Upper lobe of right lung (tissue), 1 donor: ENCODE measurements at regions not wholly inside any gene's neighbourhood (a gene's known extent, or its start where the extent isn't known, plus 50 kb on each side); places are given as distances from the start of the nearest gene placed in this dataset.

Experiments used
- ATAC-seq: fragments of 200-7000 bp; cut with Tn5 transposase; one replicate; pipeline ENCODE4 v1.9.1; 2020; ENCODE audit warnings: mild to moderate bottlenecking, moderate library complexity
- DNase-seq: peaks from one replicate; pipeline ENCODE4 v3.0.0-alpha.2; 2020
- H3K27ac ChIP-seq: fragments of 200-600 bp; one replicate; pipeline ENCODE4 v1.8.0; 2022
- H3K27me3 ChIP-seq: fragments of 200-600 bp; one replicate; pipeline ENCODE4 v1.8.0; 2022; ENCODE audit warnings: mild to moderate bottlenecking
- H3K36me3 ChIP-seq: fragments of 200-600 bp; one replicate; pipeline ENCODE4 v1.8.0; 2022
- H3K4me1 ChIP-seq: fragments of 200-600 bp; one replicate; pipeline ENCODE4 v1.8.0; 2022
- H3K4me3 ChIP-seq: fragments of 200-600 bp; one replicate; pipeline ENCODE4 v1.8.0; 2022; ENCODE audit warnings: mild to moderate bottlenecking
- H3K9me3 ChIP-seq: fragments of 200-600 bp; one replicate; pipeline ENCODE4 v1.8.0; 2022
- intact Hi-C: fragments of 100-400 bp; cut with DNase I; formaldehyde crosslinking; loops from one replicate; pipeline ENCODE4 v1.11.0; 2022
- TF ChIP-seq, protein P1 (sequence below): fragments of 200-600 bp; IDR thresholded peaks from one replicate; pipeline ENCODE4 v1.8.0; 2022; ENCODE audit warnings: antibody characterized with exemption
- donor health status: DM: no; HTN: yes; CAD: no; lungs with severe emphysema.

DNA sequence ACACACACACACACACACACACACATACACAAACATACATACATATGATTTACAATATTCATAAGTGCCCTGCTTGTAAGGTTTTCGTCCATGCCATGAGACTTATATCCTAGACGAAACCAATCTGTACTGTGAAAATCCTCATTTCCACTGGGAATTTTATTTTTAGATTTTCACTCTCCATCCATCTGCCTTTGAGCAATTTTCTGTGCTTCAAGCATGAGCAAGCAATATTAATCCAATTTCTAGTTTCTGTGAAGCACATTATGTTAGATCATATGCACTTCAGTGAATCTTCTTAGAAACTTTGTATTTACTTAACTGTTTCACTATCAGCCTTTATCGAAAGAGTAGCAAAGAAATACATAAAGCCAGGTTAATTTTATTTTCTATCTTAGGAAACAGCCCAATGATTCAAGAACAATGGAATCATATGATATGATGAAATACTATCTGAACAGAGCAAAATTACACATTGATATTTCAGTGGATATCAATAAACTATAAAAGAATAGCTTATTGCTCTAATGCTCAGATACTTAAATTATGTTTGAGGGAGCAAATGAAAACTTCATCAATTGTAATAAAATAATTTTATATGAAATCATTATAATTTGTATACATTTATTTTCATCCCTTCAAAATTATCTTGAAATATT, 1100.7 kb upstream of the MIR17HG start:
- H3K4me3 ChIP-seq: no peak overlapping the region
- intact Hi-C loops: no loop called here
- H3K4me1 ChIP-seq: no peaks in the 10 kb centered on the region
- H3K36me3 ChIP-seq: no peaks in the 10 kb centered on the region
- no peak overlapping the region for H3K27ac ChIP-seq
- DNase-seq (no peak), ATAC-seq (no peak)
- TF ChIP-seq, protein P1, sequence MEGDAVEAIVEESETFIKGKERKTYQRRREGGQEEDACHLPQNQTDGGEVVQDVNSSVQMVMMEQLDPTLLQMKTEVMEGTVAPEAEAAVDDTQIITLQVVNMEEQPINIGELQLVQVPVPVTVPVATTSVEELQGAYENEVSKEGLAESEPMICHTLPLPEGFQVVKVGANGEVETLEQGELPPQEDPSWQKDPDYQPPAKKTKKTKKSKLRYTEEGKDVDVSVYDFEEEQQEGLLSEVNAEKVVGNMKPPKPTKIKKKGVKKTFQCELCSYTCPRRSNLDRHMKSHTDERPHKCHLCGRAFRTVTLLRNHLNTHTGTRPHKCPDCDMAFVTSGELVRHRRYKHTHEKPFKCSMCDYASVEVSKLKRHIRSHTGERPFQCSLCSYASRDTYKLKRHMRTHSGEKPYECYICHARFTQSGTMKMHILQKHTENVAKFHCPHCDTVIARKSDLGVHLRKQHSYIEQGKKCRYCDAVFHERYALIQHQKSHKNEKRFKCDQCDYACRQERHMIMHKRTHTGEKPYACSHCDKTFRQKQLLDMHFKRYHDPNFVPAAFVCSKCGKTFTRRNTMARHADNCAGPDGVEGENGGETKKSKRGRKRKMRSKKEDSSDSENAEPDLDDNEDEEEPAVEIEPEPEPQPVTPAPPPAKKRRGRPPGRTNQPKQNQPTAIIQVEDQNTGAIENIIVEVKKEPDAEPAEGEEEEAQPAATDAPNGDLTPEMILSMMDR: no peak
- no peaks in the 10 kb centered on the region for H3K9me3 ChIP-seq
- no peaks in the 10 kb centered on the region for H3K27me3 ChIP-seq

DNA sequence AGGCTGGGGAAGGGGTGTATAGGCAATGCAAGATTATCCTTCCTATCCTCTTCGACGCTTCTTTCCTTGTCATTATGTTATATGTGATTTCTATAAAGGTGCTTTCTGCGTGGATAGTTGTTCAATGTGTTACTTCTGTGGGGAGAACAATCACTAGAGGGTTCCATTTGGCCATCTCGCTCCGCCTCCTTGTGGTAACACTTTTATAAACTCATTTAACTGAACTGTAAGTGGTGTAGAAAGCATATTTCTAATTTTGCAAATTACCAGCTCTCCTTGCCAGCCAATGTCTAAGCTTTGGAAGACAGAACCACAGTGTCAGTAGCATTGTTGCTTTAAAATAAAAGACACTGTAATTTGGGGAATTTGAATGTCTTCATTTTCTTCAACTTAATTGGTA, 1093.7 kb upstream of the MIR17HG start:
- no peak overlapping the region for H3K4me3 ChIP-seq

DNA sequence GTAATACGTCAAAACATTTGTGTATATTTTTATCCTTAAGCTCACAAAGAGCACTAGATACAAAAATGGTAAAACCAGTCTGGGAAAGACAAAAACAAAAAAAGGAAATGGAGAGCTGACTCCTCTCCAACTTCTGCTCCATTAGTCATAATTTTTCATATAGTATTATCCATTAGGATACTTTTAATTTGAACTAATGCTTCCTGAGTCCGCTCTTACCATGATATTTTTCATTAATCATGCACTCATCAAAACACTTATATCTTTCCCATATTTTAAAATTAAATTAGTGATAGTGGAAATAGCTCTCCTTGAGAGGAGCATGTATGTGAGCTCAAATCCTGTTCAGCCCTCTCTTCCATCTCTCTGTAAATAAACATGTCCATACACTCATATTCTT, 1093.0 kb upstream of the MIR17HG start:
- no peak overlapping the region for H3K4me3 ChIP-seq
- DNase-seq (no peak), ATAC-seq (no peak)

More for the DNA sequence above, 1093.7 kb upstream of the MIR17HG start:
- TF ChIP-seq, protein P1: no peak
- Histone ChIP-seq H3K27ac (no peak overlapping the region), H3K4me1 (no peaks in the 10 kb centered on the region), H3K27me3 (no peaks in the 10 kb centered on the region), H3K36me3 (no peaks in the 10 kb centered on the region), H3K9me3 (no peaks in the 10 kb centered on the region)
- intact Hi-C loops: no loop called here
- DNase-seq (no peak), ATAC-seq (no peak)

DNA sequence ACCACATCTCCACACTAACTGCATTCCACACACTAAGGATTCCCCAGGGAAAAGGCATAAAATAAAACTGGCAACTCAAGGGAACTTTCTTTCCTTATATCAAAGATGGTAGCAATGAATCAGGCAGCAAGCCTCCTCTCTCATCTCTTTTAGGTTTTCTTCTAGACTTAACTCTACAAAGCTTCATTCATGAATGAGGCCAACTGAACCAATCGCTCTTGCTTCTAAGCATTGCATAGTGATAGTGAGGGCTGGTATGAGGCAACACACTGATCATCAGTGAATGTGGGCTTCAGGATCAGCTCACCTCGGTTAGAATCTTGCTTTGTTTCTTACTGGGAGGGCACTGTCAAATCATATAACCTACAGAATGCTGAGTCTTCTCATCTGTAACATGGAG, 1090.7 kb upstream of the MIR17HG start:
- ATAC-seq (no peak), DNase-seq (no peak)
- Histone ChIP-seq H3K27me3 (no peaks in the 10 kb centered on the region), H3K27ac (no peak overlapping the region), H3K4me3 (no peak overlapping the region), H3K36me3 (no peaks in the 10 kb centered on the region), H3K9me3 (no peaks in the 10 kb centered on the region), H3K4me1 (no peaks in the 10 kb centered on the region)
- TF ChIP-seq, protein P1: no peak
- intact Hi-C loops: no loop called here

More for the DNA sequence above, 1093.0 kb upstream of the MIR17HG start:
- no peaks in the 10 kb centered on the region for H3K9me3 ChIP-seq
- no peak overlapping the region for H3K27ac ChIP-seq
- H3K27me3 ChIP-seq: no peaks in the 10 kb centered on the region
- no peaks in the 10 kb centered on the region for H3K36me3 ChIP-seq
- TF ChIP-seq, protein P1: no peak
- intact Hi-C loops: no loop called here
- no peaks in the 10 kb centered on the region for H3K4me1 ChIP-seq

DNA sequence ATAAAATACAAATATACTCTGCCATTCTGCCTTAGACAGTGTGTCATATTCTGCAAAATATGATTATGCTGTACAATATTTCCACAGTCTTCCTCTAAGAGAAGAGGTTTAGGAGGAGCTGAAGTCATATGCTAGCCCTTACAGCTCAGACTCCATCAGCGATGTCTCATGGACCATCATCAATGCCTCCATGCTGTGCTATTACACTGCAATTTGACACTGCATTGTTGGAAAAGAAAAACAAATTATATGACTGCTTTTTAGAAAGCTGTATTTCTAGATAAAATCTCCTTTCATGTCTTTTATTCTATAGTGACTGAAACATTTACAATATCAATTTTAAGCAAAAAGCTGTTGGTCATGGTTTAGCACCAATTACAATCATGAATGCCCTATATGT, 1089.4 kb upstream of the MIR17HG start:
- no peaks in the 10 kb centered on the region for H3K9me3 ChIP-seq
- intact Hi-C loops: no loop called here
- TF ChIP-seq, protein P1: no peak
- H3K4me3 ChIP-seq: no peak overlapping the region
- no peaks in the 10 kb centered on the region for H3K36me3 ChIP-seq
- no peak for DNase-seq
- no peak for ATAC-seq
- no peaks in the 10 kb centered on the region for H3K4me1 ChIP-seq
- H3K27me3 ChIP-seq: no peaks in the 10 kb centered on the region
- H3K27ac ChIP-seq: no peak overlapping the region

DNA sequence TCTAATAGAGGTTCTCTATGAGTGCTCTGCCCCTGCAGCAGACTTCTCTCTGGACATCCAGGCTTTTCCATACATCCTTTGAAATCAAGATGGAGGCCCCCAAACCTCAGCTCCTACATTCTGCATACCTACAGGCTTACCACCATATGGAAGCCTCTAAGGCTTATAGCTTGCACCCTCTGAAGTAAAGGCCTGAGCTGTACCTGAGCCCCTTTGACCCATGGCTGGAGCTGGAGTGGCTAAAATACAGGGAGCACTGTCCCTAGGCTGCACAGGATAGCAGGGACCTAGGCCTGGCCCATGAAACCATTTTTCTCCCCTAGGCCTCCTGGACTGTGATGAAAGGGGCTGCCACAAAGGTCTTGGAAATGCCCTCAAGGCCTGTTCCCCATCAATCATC, 1086.1 kb upstream of the MIR17HG start:
- no peaks in the 10 kb centered on the region for H3K36me3 ChIP-seq
- H3K27me3 ChIP-seq: no peaks in the 10 kb centered on the region
- no peak overlapping the region for H3K4me3 ChIP-seq
- ATAC-seq (no peak), DNase-seq (no peak)
- H3K27ac ChIP-seq: no peak overlapping the region
- intact Hi-C loops: no loop called here
- H3K4me1 ChIP-seq: no peaks in the 10 kb centered on the region
- TF ChIP-seq, protein P1: no peak
- no peaks in the 10 kb centered on the region for H3K9me3 ChIP-seq
